ENCODE measurements at regions not wholly inside any gene's neighbourhood (a gene's known extent, or its start where the extent isn't known, plus 50 kb on each side); places are given as distances from the start of the nearest gene placed in this dataset.
"Not testable (repeated sequence)": the region's sequence is repeated elsewhere in the genome, so short reads cannot be mapped to it uniquely, and the experiment has no call there.

GRCh38 chr12:47409310-47409987 is 296.4 kb downstream of the RPAP3 start:
- intact Hi-C loops (cut with DNase I) = no loop called here
- TF ChIP-seq CTCF (IDR thresholded peaks at IDR 0.05) = no peak
- Histone ChIP-seq H3K9me3 (no peaks in the 10 kb centered on the region), H3K36me3 (no peaks in the 10 kb centered on the region), H3K4me3 (no peak overlapping the region), H3K27ac (no peak overlapping the region), H3K4me1 (no peaks in the 10 kb centered on the region), H3K27me3 (no peaks in the 10 kb centered on the region), H3K9ac (ENCODE audit: low read depth in 2 of 2, low read length in 2 of 2) (no peak overlapping the region)
- no peak for DNase-seq

GRCh38 chr12:47408171-47408871 is 297.5 kb downstream of the RPAP3 start:
- no peak for TF ChIP-seq CTCF (IDR thresholded peaks at IDR 0.05)
- H3K4me1 ChIP-seq = no peaks in the 10 kb centered on the region
- intact Hi-C loops (cut with DNase I) = no loop called here
- H3K27ac ChIP-seq = no peak overlapping the region
- H3K4me3 ChIP-seq = no peak overlapping the region
- H3K9me3 ChIP-seq = no peaks in the 10 kb centered on the region
- H3K27me3 ChIP-seq = no peaks in the 10 kb centered on the region
- no peaks in the 10 kb centered on the region for H3K36me3 ChIP-seq
- no peak for DNase-seq
- no peak overlapping the region for H3K9ac ChIP-seq (ENCODE audit: low read depth in 2 of 2, low read length in 2 of 2)

- H3K27ac ChIP-seq = no peak overlapping the region
- intact Hi-C loops (cut with DNase I) = no loop called here
- no peak for DNase-seq
- H3K9ac ChIP-seq (ENCODE audit: low read depth in 2 of 2, low read length in 2 of 2) = no peak overlapping the region
- no peaks in the 10 kb centered on the region for H3K4me1 ChIP-seq
- no peak overlapping the region for H3K4me3 ChIP-seq
- H3K36me3 ChIP-seq = no peaks in the 10 kb centered on the region
- TF ChIP-seq CTCF (IDR thresholded peaks at IDR 0.05) = no peak
- H3K9me3 ChIP-seq = no peaks in the 10 kb centered on the region
- no peaks in the 10 kb centered on the region for H3K27me3 ChIP-seq
Measured at GRCh38 chr12:47407463-47408129, 298.2 kb downstream of the RPAP3 start.

- DNase-seq = no peak
- TF ChIP-seq CTCF (IDR thresholded peaks at IDR 0.05) = no peak
- intact Hi-C loops (cut with DNase I) = no loop called here
- Histone ChIP-seq H3K9ac (ENCODE audit: low read depth in 2 of 2, low read length in 2 of 2) (no peak overlapping the region), H3K27me3 (no peaks in the 10 kb centered on the region), H3K4me3 (no peak overlapping the region), H3K4me1 (no peaks in the 10 kb centered on the region), H3K27ac (no peak overlapping the region), H3K9me3 (no peaks in the 10 kb centered on the region), H3K36me3 (no peaks in the 10 kb centered on the region)
Measured at GRCh38 chr12:47403681-47404080, 302.1 kb downstream of the RPAP3 start.

GRCh38 chr12:47401196-47401595 is 304.6 kb downstream of the RPAP3 start:
- H3K27me3 ChIP-seq; DNase-seq; H3K27ac ChIP-seq; H3K4me3 ChIP-seq; H3K9me3 ChIP-seq; H3K4me1 ChIP-seq; intact Hi-C loops (cut with DNase I); H3K36me3 ChIP-seq; H3K9ac ChIP-seq (ENCODE audit: low read depth in 2 of 2, low read length in 2 of 2): not testable (repeated sequence)

- intact Hi-C loops (cut with DNase I) = no loop called here
- no peak for TF ChIP-seq CTCF (IDR thresholded peaks at IDR 0.05)
- DNase-seq = no peak
- no peaks in the 10 kb centered on the region for H3K4me1 ChIP-seq
- no peaks in the 10 kb centered on the region for H3K9me3 ChIP-seq
- H3K36me3 ChIP-seq = no peaks in the 10 kb centered on the region
- no peak overlapping the region for H3K4me3 ChIP-seq
- H3K27me3 ChIP-seq = no peaks in the 10 kb centered on the region
- H3K27ac ChIP-seq = no peak overlapping the region
- no peak overlapping the region for H3K9ac ChIP-seq (ENCODE audit: low read depth in 2 of 2, low read length in 2 of 2)
Measured at GRCh38 chr12:47400266-47400665, 305.6 kb downstream of the RPAP3 start.

All from colonic mucosa (tissue), 4 donors.